ENCODE measurements at regions not wholly inside any gene's neighbourhood (a gene's known extent, or its start where the extent isn't known, plus 50 kb on each side); places are given as distances from the start of the nearest gene placed in this dataset.

GRCh38 chr9:118091226-118091625 lies 387.0 kb downstream of the TLR4 start:
- no peak overlapping the region for H2BK120ac ChIP-seq (ENCODE audit: low read depth, low read length, poor library complexity, severe bottlenecking)
- H3K79me1 ChIP-seq (ENCODE audit: insufficient read depth, low read depth, low read length, poor library complexity, severe bottlenecking): no peaks in the 10 kb centered on the region
- H2BK5ac ChIP-seq (ENCODE audit: insufficient read length, low read length): no peak overlapping the region
- no peak overlapping the region for H3T11ph ChIP-seq (ENCODE audit: low read length)
- no peak overlapping the region for H3K27ac Mint-ChIP-seq
- DNase-seq: no peak
- no peak overlapping the region for H4K5ac ChIP-seq (ENCODE audit: insufficient read length, low read depth, low read length)
- no peak overlapping the region for H3K9ac ChIP-seq (ENCODE audit: extremely low read depth, insufficient read length, low read length)
- no peak overlapping the region for H3K4ac ChIP-seq (ENCODE audit: low read depth, low read length)
- no peak overlapping the region for H3K18ac ChIP-seq (ENCODE audit: insufficient read length, low read depth, low read length)
- H2BK20ac ChIP-seq (ENCODE audit: low read depth, low read length, poor library complexity, severe bottlenecking): no peak overlapping the region
- no peaks in the 10 kb centered on the region for H3K23me2 ChIP-seq (ENCODE audit: insufficient read length, low read depth, low read length, poor library complexity, severe bottlenecking)
- H3K4me3 Mint-ChIP-seq: no peak overlapping the region
- H2BK15ac ChIP-seq (ENCODE audit: low read depth, low read length): no peak overlapping the region
- H3K23ac ChIP-seq (ENCODE audit: insufficient read length, low read depth, low read length): no peak overlapping the region
- H4K20me1 ChIP-seq (ENCODE audit: control insufficient read depth, insufficient read depth, insufficient read length): no peaks in the 10 kb centered on the region
- no peak overlapping the region for H4K91ac ChIP-seq (ENCODE audit: insufficient read length, low read depth, low read length)
- WGBS (ENCODE audit: extremely low coverage, insufficient read length, low lambda C conversion rate): no CpG with 5 or more reads among the region's 2 CpGs
- no peaks in the 10 kb centered on the region for H3K9me3 ChIP-seq (ENCODE audit: control insufficient read depth, low read depth, low read length)
- no peak overlapping the region for H3K56ac ChIP-seq (ENCODE audit: insufficient read length, low read depth, low read length)
- TF ChIP-seq CTCF (conservative IDR thresholded peaks at IDR 0.05): no peak
- no peak overlapping the region for H2AK5ac ChIP-seq (ENCODE audit: insufficient read length, low read length)
- peaks cover 5 to 11% of the 10 kb centered on the region in 2 experiments for H3K4me1 Mint-ChIP-seq
- no peak overlapping the region for H3K4me2 ChIP-seq (ENCODE audit: insufficient read depth, insufficient read length, low read length)
- no peak overlapping the region for H4K8ac ChIP-seq (replicated peaks; ENCODE audit: insufficient read length, low read depth, low read length)
- no peak overlapping the region for H3K27ac ChIP-seq (ENCODE audit: insufficient read length, low read depth, low read length)
- no peaks in the 10 kb centered on the region for H3K36me3 Mint-ChIP-seq (ENCODE audit: insufficient read depth in 1 of 3, low read depth in 3 of 3)
- H3K14ac ChIP-seq (ENCODE audit: insufficient read depth, low read length): no peak overlapping the region
- H2AFZ ChIP-seq (ENCODE audit: low read length): no peak overlapping the region
- peaks cover 0 to 2% of the 10 kb centered on the region in 2 experiments; a peak in 1 of 5 replicates for H3K9me3 Mint-ChIP-seq
- H2BK12ac ChIP-seq (ENCODE audit: insufficient read length, low read depth, low read length): no peak overlapping the region
- no peaks in the 10 kb centered on the region for H3K79me2 ChIP-seq (ENCODE audit: insufficient read depth, low read length)
- no peaks in the 10 kb centered on the region for H3K27me3 Mint-ChIP-seq (ENCODE audit: low read depth)
- H3K27me3 ChIP-seq (ENCODE audit: insufficient read depth, low read length): no peaks in the 10 kb centered on the region
- H3K4me1 ChIP-seq (ENCODE audit: insufficient read depth, low read length): no peaks in the 10 kb centered on the region

Data from H9 (cell line).